GM21423 (cell line): ENCODE measurements at regions not wholly inside any gene's neighbourhood (a gene's known extent, or its start where the extent isn't known, plus 50 kb on each side); places are given as distances from the start of the nearest gene placed in this dataset.

Experiments
- ATAC-seq: cut with Tn5 transposase; IDR thresholded peaks from one replicate; pipeline ENCODE4 v1.9.1; 2021; ENCODE audit warnings: mild to moderate bottlenecking, moderate library complexity; ENCODE audit not compliant: unreplicated experiment

DNA sequence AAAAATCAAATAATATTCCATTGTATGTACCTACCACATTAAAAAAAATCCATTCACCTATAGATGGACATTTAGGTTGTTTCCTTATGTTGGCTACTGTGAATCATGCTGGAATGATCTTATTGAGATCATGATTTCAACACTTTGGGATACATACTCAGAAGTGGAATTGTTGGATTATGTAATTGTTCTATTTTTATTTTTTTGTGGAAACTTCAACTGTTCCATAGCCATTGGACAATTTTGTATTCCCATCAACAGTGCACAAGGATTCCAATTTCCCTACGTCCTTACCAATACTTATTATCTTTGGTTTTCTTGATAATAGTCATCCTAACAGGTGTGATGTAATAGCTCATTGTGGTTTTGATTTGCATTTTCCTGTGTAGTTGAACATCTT is 834.0 kb downstream of the MAFB start:
- ATAC-seq = no peak

DNA sequence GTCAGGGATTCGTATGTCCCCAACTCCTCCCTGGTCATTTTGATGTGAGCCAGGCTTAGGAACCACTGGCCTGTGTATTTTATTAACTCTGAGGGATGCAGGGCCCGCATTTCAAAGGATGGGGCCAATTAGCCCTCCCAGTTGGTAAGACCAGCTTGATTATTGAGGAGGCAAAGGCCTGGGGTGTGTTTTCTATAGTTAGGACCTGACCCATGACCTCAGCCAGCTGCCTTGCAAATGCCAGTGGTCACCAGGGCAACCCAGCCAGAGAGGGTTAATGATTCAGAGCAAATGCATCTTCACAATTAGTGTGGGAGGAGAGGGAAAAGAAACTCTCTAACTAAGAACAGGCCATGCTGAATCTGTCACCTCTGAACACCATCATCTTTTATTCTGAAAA is 835.4 kb downstream of the MAFB start:
- peak; percentile 71 for ATAC-seq

DNA sequence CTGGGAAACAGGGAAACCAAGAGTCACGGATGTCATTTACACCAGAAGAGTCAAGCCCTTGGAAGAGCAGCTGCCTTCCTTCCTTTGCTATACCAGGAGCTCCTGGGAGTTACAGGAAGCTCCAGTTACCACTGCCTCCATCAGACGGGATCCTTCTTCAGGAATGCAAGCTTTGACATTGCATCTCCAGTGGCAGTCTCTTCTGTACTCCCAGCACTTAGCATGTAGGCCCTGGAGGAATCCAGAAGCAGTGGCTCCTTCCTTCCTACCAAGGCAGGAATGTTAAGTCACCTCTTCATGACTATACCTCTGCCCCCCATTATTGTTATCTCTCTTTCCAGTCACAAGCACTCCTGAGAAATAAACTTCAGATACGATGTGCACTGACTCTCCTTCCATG is 836.0 kb downstream of the MAFB start:
- no peak for ATAC-seq

DNA sequence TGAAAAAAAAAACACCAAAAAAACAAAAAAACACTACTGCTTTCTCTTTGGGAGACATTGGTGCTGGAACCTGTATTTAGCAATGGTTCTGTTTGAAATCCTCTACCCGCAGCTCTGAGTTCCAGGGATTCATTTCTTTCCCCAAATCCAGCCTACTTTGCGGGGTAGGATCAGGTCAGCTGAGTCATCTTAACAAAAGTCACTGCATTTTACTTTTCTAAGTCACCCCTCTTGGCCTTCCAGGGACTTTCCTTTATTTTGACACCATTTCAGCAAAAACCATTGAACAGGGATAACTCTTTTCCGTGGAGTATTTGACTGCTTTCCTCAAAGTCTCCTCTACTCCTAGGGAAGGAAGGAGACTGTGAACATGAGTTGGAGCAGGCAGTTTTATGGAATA is 837.6 kb downstream of the MAFB start:
- ATAC-seq = no peak

DNA sequence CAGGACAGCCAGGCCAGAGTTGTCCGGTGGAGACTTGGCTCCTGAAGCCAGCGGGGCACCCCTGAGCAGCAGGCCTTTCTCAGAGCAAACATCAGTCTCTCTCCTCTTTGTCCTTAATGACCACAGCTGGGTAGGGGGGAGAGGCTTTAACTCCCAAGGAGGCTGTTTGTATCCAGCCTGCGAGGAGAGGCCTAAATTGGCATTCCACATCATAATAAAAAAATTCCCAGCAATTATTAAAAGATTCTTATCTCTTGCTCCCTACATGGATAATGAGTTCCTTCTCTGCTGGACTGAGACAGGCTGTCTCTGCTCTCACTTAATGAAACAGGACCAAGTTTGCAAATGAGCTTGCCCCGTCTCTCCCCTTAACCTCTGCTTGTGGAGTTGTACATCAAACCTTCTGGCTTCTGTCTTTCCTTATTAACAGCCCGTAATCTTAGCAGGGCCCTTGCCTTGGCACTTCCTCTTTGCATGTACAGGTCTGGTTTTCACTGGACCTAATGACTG is 838.2 kb downstream of the MAFB start:
- ATAC-seq = no peak

DNA sequence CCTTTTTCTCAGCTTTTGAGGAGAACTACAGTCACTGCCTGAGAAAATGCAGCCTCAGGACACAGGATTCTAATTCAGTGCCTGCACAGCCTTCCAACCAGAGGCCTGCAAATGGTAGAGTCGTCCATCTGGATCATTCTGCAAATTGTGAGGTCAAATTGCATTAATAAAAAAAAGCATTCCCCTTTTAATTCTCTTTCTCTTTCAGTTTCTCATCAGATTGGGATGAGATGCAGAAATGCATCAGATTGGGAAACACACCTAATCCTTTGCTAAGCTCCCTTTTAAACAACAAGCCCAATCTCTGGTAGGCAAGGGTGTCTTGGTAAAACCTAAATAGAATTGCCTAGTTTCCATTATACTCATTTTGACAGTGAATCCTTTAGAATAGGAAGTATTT is 838.8 kb downstream of the MAFB start:
- ATAC-seq = no peak

DNA sequence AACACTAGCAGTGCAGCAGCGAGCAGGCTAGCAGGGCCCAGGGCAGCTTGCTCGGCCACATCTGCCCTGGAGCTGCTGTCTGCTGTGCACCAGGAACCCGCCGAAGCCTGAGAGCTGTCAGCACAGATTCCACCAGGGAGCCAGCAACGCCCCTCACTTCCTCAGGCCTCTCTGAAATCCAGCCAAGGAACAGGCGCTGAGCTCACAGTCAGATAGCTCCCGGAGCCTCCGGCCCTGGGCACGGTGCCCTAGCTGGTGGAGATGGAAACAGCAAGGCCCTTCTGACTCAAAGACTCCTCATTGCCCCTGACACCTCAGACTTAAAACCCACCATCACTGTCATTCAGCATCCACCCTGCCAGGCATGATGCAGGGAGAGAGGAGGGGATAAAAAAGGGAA is 839.4 kb downstream of the MAFB start:
- ATAC-seq = no peak

DNA sequence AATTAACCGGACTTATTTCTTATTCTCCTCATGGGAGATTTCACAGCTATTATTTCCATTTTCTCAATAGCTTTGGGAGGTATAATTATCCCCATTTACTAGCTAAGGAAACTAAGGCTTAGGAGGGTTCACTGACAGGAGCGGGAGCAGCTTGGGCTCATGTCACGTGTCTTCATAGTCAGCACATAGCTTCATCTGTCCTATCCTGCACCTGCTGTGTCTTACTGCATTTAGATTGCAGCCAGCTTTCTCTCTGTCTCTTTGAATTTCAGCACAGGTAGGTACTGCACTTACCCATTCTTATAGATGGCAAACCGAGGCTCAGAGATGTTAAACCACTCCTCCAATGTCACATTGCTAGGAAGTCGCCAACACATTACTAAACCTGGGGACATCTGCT is 839.9 kb downstream of the MAFB start:
- ATAC-seq = no peak

DNA sequence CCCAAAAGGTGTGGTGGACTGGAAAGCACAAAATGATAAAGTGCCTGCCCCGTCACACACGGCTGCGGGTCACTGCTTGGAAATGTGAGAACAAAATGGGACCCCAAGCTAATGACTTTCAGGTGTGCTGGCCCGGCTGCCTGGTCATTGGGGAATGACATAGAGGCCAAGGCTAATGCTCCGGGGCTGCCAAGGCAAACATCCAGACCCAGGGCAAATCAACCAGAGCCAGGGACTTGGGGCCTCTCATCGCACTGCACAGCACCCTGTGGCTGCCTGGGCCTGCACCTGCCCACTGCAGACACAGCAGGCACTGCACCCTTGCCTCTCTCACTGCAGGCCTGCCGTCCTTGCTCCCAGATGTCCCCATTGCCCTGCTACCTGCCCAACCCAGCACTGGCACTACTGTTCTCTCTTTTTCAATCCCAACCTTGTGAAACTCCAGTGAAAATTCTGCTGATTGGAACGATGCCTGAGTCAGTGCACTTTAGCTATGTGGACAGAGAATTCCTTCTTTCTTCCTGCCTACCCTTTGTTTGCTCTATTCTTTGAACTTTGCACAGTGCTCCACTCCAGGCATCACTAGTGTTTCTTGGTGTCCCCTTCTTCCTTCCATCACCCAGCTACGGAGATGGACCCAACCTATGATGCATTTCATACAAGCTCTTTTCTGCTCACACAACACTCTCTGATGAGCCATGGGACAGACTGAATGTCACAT is 849.5 kb downstream of the MAFB start:
- ATAC-seq = no peak

DNA sequence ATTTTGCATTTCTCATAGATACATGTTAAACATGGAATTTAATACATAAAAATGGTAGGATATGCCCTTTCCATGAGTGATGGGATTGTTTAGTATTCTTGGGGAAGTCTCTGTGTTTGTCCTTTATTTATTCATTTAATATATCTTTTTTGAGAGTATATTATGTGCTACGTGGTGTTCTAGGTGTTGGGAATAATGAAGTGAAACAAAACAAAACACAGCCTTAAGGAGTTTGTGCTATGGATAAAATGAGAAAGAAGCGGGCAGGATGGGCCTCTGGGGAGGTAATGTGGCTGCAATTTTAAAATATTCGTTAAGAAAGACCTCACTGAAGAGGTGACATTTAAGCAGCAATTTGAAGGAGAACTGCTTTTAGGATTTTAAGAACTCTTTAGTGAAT is 851.5 kb downstream of the MAFB start:
- ATAC-seq = no peak

DNA sequence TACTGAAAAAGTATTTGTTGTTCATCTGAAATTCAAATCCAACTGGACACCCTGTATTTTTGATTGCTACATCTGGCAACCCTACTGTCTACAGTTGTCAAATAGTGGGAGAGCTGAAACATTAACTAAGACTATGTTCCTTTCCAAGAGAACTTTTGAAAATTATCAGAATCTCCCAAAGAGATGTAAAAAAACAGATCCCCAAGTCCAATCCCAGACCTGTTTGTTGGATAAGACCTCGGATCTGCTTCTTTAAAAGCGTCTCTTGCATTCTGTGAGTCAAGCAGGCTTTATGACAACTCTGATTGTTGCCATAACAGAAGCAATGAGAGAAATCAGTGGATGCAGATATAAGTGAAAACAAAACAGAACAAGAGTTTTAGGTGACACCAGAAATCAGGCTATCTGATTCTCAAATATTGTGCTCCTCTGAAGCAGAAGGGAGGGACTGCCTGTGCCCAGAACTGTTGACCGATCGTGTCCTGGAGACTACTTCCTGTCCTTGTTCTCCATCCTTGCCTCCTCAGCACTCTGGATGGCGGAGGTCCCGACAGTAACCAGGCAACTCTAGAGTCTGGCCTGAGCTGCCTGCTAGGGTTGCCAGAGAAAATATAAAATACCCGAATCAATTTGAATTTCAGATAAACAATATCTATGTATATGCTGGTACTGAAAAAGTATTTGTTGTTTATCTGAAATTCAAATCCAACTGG is 853.8 kb downstream of the MAFB start:
- no peak for ATAC-seq

DNA sequence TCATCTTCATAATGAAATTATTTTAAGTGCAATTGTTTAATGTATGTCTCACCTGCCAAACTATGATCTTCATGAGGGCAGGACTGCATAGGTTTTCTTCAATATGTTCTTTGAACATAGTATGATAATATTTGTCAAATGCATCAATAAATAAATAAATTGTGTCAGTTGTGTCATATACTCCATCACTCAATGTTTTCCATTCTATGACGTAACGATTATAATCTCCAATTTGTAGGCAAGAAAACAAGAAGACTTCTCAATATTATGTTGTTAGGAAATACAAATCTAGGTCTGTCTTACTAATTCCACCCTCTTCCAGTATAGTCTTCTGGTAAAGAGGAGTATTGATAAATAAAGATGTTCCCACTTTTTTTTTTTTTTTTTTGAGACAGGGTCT is 858.1 kb downstream of the MAFB start:
- ATAC-seq = no peak

DNA sequence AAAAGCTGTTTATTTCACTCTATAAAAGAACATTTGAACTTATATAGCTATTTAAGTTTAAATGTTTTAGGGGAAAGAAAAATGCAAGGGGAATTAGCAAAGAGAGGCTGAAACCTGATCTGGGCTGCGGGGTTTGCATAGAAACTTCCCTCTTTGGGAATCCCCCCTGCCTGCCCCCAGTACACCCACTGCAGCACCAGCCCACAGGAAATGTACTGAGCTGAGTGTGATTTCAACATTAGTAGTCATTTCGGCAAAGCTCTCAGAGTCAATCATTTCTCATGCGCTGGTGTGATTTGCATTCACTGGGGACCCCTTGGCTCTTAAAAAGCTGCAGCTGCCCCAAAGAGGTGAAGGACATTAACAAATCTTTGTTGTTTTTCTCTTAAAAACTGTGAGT is 859.4 kb downstream of the MAFB start:
- peak; percentile 81 for ATAC-seq

DNA sequence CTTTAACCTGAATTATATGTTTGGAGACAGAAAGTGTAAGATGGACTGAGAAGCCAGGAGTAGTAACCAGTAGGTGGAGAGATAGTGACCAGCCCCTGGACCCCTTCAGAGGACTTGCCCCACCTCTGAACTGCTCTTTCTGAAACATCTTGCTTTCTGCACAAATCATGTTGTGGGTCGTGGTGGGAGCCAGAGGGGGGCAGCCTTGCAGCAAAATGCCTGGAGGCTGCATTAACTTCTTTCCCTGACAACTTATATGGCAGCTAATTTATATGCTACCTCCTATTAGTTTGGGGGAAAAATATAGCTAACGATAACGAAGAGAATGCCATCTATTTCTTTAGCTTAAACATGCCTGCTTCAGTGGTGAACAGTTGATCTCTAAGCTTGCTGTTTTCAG is 859.8 kb downstream of the MAFB start:
- ATAC-seq = no peak

DNA sequence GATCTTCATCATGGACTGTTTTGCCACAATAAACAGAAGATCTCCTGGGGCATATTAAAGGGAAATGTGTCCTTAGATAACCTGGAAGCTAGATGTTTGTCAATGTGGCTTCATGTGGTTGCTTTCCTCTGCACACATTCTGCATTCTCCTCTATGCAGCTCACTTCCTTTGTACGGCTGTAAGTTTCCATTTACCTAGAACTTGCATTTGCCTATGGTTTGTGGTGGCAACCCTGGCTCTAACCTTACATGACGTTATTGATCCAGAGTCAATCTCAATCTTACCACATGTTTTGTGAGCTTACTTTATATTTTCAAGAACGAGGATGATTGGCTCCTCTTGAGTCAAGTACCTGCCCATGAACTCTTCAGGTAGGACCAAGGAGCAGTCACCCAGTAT is 863.1 kb downstream of the MAFB start:
- peak; percentile 57 for ATAC-seq

DNA sequence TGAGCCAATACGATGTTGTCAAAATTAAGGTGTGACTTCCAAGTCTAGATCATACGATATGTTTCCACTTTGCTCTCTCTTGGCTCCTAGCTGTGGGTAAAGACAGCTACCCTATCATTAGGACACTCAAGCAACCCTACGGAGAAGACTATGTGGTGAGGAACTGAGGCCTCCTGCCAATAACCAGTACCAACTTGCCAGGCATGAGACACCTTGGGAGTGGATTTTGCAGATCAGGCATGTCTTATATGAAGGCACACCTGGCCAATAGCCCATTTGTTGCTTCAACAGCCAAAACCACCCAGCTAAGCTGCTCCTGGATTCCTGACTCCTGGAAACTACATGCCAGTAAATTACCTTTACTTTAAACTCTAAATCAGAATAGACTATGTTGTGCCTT is 863.4 kb downstream of the DHX35 start:
- no peak for ATAC-seq

DNA sequence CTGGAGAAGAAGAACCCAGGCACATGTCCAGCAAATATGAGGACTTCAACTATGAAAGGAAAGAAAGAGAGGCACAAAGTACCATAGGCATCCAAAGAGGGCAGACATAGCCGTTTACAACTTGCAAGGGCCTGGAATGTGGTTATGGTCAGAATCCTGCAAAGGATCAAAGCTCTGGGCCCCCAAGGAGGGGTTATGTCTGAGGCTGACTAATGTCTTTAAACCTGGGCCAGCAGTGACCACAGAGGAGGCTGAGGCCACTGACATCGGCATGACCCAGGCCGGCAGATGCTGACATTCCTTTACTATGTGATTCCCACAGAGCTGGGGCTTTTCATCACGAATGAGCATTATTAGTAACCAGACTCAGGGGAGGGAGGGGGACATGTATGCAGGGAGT is 861.1 kb downstream of the DHX35 start:
- ATAC-seq = no peak

DNA sequence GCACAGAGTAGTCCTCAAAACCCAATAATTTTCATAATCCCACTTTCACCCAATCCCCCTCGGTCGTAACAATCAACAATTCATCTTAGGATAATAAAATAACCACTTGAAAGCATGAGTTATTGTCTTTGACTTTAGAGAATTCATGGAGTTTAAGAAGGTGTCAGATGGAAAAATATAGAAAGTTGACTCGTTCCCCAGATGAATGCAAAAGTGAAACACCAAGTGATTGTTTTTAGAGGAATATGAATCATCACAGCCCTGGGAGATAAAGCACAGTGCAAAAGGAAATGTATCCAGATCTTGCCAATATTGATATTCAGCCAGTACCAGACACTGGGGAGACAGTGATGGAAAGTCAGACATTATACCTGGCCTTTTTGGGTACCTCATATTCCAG is 860.5 kb downstream of the DHX35 start:
- ATAC-seq = no peak

DNA sequence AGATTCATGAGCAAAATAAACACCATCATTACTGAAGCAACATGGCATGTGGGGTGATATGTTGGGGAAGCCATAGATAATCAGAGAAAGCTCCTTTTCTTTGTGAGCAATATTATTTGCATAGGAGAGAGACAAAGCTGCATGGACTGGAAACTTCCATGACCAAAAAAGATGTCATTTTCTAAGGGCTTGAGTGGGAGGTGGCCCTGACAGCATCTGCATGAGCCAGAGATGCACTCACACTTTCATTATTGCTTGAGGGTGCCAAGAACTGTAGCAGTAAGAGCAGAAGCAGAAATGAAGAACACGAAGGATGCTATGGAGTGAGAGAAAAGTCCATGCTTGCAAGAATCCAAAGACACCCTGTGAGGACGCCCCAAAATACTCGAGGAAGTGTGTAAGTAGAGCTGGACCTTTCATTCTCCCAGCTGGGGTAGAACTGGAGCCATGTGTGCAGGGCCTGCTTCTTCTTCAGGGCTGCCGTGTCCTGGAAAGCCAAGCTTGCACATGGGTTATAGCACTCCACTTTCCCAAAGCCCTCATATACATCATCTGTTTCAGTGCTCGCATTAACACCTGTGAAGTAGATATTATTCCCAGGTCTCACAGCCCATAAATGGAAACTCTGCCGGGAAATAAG is 851.2 kb downstream of the DHX35 start:
- no peak for ATAC-seq

DNA sequence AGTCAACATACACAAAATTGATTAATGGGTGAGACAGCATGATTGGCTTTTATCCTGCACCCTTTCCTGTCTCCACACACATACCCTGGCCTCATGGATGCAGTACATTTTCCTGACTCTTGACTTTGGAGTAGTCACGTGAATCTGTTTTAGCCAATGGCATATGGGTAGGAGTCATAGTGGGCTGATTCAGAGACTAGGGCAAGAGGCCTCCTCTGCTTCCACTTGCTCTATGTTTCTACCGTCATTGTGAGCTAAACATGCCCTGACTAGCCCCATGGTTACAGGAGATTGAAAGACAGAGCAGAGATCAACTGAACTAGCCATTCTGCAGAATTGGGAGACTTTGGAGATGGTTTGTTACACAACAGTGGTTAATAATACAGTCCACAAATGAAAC is 850.0 kb downstream of the DHX35 start:
- ATAC-seq = no peak

DNA sequence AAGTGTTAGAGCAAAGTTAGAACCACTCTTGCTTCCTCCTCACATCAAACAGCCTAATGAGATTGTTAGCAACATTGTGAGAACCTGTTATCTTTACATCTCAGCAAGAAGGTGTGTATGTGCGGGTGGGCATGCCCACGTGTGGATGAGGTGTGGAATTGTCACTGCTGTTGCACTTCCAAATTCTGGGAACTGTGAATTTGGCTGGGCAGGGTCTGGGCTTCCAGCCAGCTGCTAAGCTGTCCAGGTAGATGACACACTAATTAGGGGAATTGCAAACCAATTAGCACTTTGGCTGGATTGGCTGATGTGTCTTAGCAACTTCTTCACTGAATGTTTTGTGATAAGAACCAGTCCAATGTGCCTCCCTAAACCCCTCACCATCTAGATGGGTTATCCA is 848.2 kb downstream of the DHX35 start:
- no peak for ATAC-seq

DNA sequence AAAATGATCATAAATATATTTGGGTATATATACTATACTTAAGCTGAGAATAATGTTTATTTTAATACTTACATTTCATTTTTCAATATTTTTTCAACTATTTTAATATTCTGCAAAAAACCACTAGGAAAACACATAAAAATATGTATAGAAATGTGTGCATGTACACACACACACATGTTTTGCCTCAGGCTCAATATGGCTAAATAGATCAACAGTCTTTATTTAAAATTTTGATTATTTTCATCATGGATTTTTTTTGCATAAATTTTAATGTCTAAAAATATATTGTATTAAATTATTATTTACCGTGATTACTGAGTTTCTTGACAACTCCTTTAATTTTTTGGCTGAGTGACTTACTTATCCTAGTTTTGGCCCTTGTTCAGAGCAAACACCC is 846.5 kb downstream of the DHX35 start:
- no peak for ATAC-seq
